ENCODE measurements at regions not wholly inside any gene's neighbourhood (a gene's known extent, or its start where the extent isn't known, plus 50 kb on each side); places are given as distances from the start of the nearest gene placed in this dataset.

DNA sequence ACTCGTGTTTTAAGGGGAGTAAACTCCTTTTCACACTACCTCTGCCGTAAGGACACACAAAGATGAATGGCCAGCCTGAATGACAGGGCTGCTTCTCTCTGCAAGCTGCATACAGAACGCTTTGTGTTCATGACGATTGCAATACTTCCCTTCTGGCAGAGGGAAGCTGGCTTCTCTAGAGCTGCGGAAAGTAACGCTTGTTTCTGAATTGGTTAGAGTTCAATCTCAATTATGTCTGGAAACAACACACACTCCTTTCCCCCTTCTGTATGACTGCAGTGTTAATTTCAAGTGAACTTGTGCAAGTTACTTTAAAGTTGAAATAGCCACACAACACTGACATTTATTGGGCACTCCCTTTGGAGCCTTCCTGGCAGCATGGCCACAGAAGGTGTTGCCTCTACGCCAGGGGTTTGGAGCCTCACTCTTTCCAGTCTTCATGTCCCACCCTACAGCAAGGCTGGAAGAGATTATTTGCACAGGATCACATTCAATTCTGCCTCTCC, 242.6 kb downstream of the NDFIP2 start:
- DNase-seq (ENCODE audit: low spot score) = no peak
- no peak for ATAC-seq (ENCODE audit: low FRiP score)
- TF ChIP-seq CTCF (IDR thresholded peaks at IDR 0.05) = no peak

GRCh38 chr13:79722885-79723445, 242.0 kb downstream of the NDFIP2 start:
- ATAC-seq (ENCODE audit: low FRiP score) (no peak), DNase-seq (ENCODE audit: low spot score) (no peak)

GRCh38 chr13:79716191-79716590, 235.2 kb downstream of the NDFIP2 start:
- TF ChIP-seq CTCF (IDR thresholded peaks at IDR 0.05) = no peak
- DNase-seq (ENCODE audit: low spot score) = no peak
- no peak for ATAC-seq (ENCODE audit: low FRiP score)

More at GRCh38 chr13:79722885-79723445, 242.0 kb downstream of the NDFIP2 start:
- TF ChIP-seq CTCF (IDR thresholded peaks at IDR 0.05) = no peak

DNA sequence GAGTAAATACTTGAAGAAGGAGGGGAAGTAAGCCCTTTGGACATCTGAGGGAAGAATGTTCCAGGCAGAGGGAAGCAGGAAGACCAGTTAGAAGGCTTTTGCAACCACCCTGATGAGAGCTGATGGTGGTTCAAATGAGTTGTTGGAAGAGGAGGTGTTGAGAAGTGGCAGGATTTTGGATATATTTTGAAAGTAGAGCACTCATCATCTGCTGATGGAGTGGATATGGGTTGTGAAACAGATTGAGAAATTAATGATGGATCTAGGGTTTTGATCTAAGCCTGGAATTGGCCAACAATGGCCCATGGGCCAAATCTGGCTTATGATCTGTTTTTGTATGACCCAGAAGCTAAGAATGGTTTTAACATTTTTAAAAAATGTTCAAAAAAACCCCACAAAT, 230.7 kb downstream of the NDFIP2 start:
- no peak for TF ChIP-seq CTCF (IDR thresholded peaks at IDR 0.05)
- ATAC-seq (ENCODE audit: low FRiP score) = no peak
- no peak for DNase-seq (ENCODE audit: low spot score)

GRCh38 chr13:79710376-79710775, 229.4 kb downstream of the NDFIP2 start:
- DNase-seq (ENCODE audit: low spot score) = no peak
- TF ChIP-seq CTCF (IDR thresholded peaks at IDR 0.05) = no peak
- no peak for ATAC-seq (ENCODE audit: low FRiP score)

- ATAC-seq (ENCODE audit: low FRiP score) (no peak), DNase-seq (ENCODE audit: low spot score) (no peak)
- TF ChIP-seq CTCF (IDR thresholded peaks at IDR 0.05) = no peak
Measured at GRCh38 chr13:79709471-79709870, 228.5 kb downstream of the NDFIP2 start.

DNA sequence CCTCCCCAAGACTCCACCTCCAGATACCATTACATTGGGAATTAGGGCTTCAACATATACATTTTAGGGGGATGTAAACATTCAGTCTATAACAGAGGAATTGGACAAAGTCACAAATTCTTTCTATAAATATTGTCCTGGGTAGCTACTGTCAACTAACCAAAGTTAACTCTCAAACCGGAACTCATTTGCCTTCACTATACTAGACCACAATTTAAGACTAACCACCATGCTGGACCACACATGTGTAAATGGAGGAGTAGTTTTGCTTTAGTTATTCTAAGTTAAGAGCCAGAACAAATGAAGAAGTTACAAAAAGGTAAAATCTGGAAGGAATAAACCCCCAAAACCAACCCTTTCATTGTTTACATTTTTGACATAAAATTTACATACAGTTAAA, 222.8 kb downstream of the NDFIP2 start:
- no peak for DNase-seq (ENCODE audit: low spot score)
- no peak for ATAC-seq (ENCODE audit: low FRiP score)
- TF ChIP-seq CTCF (IDR thresholded peaks at IDR 0.05) = no peak

Data from omental fat pad (tissue), 3 donors.